Myocyte (in vitro differentiated cells): ENCODE measurements at regions not wholly inside any gene's neighbourhood (a gene's known extent, or its start where the extent isn't known, plus 50 kb on each side); places are given as distances from the start of the nearest gene placed in this dataset.
"Not testable (repeated sequence)": the region's sequence is repeated elsewhere in the genome, so short reads cannot be mapped to it uniquely, and the experiment has no call there.

Experiments used
- DNase-seq: peaks from one replicate; pipeline ENCODE4 v3.0.0-alpha.2; 2012; ENCODE audit warnings: low read depth

DNA sequence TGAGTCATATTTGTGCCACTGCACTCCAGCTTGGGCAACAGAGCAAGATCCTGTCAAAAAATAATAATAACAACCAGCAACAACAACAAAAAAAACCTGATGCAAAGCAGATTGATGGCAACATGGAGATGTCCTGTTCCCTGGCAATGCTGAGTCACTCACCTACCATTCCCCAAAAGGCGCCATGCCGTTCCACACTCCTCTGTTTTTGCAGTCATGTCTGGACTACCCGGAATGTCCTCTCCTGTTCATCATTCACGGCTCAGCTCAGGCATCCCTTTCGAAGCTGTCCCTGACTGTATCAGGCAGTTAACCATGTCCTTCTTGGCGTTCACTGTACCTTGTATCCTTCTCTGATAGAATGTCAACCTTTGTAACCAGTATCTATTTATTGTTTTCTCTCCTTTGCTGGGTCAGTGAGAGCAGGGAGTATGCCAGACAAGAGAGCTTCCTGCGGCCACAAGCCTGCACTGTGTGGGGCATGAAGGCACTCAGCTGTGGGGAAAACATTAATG, 147.7 kb downstream of the ABCC12 start:
- no peak for DNase-seq

DNA sequence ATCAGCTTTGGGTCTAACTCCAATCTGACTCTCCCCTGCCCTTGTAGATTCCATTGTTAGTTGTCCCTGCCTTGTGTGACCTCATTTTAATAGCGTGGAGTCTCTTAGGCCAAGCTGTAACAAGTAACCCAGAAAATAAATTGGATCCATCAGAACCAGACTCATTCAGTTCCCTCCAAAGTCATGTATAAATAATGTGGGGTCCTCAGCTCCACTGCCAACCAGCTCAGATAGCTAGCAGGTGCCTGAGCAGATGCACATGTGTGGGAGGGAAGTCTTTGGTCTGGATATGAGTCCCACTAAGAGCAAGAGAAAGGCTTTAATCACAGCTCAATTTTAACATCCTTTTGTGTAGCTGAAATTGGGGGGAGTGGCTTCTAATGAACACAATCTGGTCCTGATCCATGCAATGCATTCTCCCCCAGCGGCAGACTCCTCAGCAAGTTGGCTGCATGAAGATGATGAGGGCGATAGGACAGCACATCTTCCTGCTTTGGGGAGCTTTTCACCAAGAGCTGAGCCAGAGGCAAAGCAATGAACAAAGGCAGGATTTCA, 151.6 kb downstream of the ABCC12 start:
- no peak for DNase-seq

DNA sequence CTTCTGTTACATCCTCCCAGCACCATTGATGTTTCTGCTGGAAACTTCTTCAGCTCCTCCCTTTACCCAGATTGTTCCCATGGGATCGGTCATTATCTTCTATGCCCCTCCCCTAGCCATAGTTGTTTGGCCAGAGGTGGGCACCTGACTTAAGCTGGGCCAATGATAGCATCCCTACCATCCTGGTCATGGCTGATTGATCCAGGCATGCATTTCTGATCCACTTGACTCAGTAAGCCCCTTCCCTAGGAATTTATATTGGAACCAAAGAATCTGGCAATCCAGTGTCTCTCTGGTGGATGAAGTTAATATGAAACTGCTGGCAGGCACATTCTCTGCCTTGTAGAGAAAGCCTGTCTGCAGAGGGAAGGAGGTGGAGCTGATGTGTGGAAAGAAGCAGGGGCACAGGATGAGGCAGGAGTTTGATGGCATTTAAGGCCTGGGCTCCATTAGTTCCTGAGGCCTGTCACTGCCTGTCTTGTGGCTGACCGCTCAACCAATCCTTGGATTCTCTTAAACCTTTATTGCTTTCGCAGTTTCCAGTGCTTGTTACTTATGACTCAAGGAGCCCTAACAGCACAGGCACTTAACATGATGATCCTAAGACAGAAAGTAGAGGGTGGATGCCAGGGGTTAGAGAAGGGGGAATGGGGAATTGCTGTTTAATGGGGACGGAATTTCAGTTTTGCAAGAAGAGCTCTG, 152.4 kb downstream of the ABCC12 start:
- no peak for DNase-seq

DNA sequence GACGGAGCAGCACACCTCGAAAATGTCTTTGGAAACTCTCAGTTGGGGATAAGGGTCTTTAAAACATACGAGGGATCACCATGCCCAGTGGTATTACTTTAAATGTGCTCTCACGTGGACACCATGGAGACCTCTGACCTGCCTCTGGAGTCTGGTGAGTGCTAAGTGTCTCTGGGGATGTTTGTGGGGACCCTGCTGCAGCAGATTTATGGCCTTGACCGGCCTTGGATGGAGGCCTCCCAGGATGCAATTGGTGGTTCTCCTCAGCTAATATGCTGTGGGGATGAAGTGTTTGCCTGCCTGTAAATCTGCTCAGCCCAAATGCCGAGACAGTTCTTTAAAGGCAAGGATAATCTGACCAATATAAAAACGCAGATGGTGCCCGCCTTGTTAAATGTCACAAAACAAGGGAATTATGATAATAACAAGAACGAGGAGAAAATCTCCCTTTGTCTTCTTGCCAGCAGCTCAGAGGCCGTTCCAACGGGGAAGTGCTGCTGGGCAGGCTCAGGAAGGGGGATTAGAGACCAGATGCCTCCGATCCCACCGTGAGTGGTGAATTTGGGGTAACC, 154.4 kb downstream of the ABCC12 start:
- no peak for DNase-seq

DNA sequence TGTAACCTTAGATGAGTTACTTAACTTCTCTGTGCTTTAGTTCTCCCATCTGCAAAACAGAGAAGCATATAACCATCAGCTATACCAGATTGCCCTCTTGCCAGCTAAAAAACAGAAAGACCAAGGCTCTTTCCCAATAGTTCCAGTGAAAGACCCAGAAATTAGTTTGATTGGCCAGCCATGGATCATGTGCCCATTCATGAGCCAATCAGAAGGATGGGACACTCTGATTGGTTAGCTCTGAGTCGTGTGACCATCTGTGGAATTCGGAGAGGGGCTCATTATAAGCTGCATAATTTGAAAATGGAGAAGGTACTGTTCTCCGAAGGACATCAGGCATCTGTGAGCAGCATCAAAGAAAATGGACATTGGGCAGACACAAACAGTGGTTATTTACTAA, 155.2 kb downstream of the ABCC12 start:
- DNase-seq: no peak

DNA sequence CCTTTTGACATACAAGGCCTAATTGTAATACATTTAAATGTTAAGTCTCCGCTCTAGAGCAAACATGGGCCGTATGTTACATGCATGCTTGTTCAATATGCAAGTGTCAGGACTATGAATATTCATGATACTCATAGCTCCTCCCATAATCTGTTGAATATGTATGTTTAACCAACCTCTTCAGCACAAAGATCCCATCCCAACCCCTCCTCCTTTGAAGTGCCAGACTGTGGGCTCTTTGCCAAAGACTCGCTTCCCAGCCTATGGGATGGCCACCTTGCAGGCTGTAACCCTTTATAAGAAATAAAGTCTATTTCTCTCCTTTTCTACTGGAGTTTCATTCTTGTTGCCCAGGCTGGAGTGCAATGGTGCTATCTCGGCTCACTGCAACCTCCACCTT, 156.2 kb downstream of the ABCC12 start:
- DNase-seq: no peak

DNA sequence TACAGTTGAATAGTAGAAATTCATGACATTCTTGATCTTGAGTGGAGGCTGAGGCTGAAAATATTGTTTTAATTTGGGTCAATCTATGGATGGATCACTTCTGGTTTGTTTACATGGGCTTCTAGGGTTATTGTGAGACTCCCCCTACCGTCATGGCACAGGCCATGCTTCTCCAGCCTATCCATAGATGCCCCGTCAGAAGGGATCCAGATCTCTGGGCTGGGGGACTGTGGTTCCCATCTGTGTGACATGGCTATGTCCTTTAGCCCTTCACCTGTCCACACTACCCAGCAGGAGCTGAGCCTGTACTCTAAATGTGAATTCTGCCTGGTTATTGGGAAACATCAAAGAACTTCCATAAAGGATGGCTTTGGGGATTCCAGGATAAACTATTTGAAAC, 160.4 kb downstream of the ABCC12 start:
- no peak for DNase-seq

DNA sequence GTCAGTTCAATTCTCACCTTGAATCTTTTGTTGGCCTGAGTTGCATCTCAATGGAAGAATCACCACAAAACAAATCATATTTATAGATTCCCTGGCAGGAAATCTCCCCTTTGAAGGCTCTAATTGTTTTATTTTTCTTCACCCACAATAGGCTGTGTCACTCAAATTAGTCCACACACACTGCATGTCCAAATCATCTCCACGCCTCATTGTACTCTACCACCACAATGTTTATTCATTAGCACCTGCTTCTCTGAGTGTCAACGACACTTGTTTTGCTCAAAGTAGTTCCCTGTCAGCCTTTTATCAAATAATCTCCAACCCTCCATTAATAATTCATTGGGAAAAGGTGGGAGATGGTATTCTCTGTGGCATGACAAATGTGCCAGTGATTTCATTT, 164.3 kb downstream of the ABCC12 start:
- DNase-seq: no peak

DNA sequence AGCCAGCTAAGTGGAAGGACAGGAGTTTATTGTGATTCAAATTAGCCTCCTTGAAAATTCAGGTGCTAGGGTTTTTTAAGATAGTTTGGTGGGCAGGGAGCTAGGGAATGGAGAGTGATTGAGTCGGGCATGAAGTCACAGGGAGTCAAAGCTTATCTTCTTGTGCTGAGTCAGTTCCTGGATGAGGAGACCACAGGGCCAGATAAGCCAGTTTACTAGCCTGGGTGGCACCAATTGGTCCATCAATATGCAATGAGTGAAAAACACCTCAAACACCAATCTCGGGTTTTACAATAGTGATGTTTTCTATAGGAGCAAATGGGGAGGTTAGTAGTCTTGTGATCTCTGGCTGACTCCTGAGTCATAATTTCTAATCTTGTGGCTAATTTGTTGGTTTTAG, 165.1 kb downstream of the ABCC12 start:
- no peak for DNase-seq

DNA sequence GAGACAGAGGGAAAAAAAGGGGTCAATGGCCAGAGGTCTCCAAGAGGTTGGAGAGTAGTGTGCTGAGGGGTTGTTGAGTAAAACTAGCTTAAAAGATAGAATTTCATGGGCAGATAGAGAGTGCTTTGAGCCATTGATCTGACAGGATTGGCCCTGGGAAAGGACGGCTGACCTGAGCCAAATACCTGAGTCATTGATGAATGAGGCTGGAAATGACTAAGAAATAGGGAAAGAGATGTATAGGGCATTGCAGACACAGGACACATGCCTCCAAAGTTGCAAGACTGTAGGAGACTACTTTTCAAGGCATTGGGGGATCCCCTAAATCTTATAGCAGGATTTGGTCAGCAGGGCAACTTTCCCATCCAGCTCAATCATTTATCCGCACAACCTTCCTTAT, 168.7 kb downstream of the ABCC12 start:
- no peak for DNase-seq

DNA sequence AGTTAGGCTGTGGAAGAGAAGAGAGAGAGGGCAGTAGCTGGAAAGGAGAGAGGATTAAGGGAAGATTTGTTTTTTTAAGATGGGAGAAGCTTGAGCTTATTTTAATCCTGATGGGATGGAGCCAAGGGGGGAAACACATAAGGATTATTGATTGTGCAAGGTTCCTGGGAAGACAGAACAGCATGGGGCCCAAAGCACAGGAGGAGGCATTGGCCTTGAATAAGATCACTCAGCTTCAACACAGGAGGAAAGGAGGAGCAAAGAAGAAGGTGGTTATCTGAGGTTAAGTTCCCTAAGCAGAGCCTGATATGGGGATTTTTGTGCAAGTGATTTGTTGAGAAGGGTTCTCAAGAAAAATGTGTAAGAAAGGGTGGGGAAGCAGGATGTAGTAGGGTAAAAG, 169.8 kb downstream of the ABCC12 start:
- DNase-seq: no peak

DNA sequence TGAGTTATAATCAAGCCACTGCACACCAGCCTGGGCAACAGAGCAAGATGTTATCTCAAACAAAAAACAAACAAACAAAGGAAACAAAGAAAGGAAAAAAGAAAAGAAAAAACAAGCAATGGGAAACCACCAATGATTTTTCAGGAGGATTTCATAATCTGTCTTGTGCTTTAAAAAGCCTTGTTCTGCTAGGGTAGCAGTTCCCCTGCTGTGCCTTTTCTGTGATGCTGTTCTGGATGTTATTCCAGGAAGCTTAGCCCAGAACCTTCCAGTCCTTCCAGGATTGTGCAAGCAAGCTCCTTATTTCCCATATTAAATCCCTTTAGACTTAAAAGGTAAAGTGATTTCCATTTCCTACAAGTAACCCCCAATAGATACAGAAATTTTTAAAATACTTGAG, 171.1 kb downstream of the ABCC12 start:
- no peak for DNase-seq

DNA sequence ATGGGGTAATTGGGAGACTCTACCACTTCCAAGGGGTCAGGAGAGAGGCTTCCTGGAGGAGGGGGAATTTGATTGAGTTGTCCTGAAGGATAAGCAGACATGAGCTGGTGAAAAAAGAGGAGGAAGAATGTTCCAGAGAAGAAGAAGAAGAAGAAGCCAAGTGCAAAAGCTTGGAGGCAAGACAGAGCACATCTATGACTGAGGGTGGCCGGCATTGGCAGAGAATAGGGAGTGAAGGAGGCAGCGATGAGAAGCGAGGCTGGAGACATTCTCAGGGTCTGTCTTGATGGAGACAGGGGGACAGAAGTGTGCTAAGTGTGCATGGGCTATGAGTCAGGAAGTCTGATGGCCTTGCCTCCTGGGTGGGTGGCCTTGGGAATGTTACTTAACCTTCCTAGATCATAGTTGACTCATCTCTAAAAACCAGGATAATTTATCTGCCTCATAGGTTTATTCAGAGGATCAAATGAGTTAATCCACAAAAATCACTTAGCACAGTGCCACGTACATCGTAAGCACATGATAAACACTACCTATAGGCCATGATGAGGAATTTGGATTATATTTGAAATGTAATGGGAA, 171.7 kb downstream of the ABCC12 start:
- DNase-seq: no peak

DNA sequence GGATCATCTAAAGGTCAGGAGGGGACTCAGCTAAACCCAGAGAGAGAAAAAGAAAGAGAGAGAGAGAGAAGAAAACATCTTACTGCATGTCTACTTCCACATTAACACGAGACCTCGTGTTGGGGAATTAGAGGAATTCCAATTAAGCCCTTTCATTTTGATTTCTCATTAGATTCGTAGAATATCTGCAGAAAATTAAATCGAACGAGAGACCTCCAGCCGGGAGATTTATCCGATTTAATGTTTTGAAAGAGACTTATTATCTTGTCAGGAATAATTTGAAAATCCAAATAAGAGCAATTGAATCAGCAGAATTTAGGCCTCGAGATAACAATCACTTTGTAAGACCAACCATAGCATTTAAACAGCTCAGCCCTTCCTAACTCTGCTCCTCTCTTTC, 175.6 kb downstream of the ABCC12 start:
- no peak for DNase-seq

DNA sequence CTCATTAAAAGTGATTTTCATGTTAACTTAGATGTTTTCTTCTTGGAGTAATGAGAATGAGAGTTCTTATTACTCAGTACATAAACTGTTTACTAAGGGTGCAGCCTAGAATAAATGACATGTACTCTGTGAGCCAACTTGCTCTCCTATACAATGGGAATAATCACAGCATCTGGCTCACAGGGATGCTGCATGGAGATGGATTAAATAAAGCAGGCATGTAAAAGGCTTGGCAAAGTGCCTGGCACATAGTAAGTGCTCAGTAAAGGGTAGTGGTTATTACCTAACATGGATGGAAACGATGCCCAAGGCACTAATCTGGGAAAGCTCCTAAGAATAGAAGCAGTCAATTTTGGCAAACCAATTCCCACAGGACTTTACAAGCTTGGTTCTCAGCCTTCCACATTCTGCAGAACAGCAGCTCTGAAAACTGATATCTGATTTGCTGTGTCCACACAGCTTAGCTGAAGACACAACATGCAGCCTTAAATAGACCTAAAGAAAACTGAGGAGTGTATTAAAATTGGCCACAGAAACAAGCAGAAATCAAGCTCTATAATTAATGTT, 176.1 kb downstream of the ABCC12 start:
- DNase-seq: peak; percentile 30

DNA sequence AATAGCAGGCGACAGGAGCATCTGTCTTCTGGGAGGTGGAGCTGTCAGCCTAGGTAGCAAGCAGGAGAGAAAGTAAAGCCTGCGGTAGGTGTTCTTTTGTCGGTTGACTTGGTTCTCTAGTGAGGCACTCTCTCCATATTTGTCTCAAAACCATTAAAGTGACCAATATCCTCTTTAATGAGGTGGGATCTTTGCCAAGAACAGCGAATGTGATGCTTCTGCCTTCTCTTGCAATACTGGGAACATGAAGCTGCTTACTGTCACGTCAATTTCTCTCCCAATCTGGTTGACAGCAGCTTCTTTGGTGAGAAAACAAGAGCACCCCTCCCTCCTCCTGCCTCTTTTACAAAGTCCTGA, 176.7 kb downstream of the ABCC12 start:
- no peak for DNase-seq

DNA sequence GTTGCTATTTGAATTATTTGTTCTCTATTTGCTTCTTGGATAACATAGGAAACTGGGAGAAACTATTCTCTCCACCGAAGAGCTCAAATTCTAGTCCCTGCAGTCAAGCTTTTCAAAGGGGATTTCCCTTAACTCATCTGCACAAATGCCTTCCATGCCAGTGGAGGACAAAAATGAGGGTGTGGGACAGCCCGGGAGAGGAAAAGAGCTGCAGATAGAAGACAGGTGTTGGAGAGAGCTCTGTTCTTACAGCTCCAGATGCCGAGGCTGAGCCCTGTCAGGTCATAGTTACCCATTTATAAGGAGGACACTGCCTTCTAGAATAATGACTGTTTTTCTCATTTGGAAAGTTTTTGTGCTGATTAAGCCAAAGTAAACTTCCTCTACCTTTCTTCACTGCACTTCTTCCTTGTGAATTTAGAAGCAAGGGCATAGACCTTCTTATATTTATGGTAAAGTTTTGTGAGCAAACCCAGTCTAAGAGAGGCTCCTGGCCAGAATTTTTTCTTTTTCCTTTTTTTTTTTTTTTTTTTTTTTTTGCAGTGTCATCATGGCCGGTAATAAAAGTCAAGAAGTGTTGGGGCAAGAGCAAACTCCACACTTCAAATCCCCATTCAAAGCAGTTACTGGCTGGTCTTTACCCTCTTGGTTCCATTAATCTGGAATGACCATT, 177.2 kb downstream of the ABCC12 start:
- DNase-seq: no peak

DNA sequence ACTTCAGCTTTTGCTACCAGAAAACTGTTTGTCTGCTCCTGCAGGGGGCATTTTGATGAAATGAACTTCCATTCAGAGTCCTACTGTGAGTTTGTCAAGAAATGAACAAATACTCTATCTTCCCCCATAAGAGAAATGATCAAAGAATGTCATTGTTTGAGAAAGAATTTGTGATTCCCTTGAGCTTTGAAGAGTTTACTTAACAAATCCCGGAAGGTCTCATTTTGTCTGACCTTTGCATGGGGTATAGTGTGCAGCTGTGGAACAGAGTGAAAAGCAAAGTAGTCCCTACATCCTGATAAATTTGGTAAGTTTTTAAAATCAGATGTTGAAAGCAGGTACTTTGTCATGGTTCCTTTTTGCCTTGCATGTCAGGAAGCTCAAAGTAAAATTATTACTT, 178.0 kb downstream of the ABCC12 start:
- DNase-seq: no peak

DNA sequence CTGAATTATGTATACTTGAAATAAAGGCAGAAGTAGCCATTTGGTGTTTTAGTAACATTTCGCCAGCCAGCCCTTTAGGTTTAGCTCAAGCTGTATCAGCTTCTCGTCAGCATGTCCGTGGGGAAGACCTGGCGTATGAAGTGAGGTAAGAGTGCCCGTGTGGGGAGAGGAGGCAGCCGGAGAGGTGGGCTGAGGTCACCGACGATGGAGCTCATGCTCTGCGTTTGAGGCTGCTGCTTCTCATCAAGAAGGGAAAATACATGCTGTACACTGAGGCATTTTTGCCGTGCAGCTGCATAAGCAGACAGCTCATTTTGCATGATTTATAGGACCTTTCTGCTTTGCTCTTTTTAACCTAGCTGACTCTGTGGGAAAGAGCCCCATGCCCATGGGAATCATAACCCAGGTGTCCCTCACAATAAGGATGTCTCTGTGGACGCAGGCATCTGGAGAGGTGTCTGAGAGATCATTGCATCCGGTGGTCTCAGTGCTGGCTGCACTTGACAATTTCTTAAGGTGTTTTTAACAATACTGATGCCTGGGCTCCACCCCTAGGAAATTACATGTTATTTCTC, 179.1 kb downstream of the ABCC12 start:
- no peak for DNase-seq

DNA sequence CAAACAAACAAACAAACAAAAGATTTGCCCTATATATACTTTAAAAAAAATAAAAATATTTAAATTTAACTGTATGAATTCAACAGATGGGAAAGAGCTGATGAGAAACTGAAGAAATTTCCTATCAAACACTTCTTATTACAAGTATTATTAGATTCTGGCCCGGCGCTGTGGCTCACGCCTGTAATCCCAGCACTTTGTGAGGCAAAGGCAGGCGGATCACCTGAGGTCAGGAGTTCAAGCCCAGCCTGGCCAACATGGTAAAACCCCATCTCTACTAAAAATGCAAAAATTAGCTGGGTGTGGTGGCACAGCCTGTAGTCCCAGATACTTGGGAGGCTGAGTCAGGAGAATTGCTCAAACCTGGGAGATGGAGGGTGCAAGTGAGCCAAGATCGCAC, 180.8 kb downstream of the ABCC12 start:
- not testable (repeated sequence) for DNase-seq

DNA sequence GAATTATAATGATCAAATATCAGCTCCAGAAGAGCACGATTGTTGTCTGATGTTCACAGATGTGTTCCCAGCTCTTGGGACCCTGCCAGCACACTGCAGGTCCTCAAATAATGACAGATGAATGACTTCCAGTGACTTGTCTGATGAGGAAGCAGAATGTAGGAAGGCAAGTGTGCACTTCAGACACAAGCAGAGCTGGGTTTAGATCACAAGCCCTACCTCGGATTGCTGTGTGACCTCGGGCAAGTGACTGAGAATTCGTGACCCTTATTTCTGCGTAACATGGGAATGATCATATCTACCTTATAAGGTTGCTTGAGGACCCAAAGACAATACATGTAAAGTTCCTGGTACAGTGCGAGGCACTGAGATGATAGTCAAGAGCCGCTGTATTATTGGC, 182.2 kb downstream of the ABCC12 start:
- no peak for DNase-seq
